HG03521 (cell line): ENCODE measurements at regions not wholly inside any gene's neighbourhood (a gene's known extent, or its start where the extent isn't known, plus 50 kb on each side); places are given as distances from the start of the nearest gene placed in this dataset.

Experiments
- ATAC-seq: cut with Tn5 transposase; IDR thresholded peaks from one replicate; pipeline ENCODE4 v1.9.1; 2021; ENCODE audit warnings: mild to moderate bottlenecking, moderate library complexity; ENCODE audit not compliant: unreplicated experiment

DNA sequence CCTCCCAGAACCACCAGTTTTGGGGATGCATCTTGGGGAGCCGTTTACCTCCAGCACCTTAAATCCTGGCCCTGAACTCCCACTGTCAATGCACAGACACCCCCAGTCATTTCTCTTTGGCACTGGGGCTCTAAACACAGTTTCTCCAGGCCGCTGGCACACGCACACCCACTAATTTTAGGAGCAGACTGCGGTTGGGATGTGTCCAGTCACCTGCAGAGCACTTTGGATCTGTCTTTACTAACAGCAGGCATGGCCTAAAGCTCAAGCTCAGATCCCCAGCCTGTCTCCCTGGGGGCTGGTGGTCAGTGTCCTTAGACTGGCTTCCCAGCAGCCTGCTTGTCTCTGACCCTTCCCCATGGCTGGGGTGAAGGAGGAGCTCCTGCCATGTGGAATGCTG, 49.9 kb downstream of the SYNE3 start:
- no peak for ATAC-seq

DNA sequence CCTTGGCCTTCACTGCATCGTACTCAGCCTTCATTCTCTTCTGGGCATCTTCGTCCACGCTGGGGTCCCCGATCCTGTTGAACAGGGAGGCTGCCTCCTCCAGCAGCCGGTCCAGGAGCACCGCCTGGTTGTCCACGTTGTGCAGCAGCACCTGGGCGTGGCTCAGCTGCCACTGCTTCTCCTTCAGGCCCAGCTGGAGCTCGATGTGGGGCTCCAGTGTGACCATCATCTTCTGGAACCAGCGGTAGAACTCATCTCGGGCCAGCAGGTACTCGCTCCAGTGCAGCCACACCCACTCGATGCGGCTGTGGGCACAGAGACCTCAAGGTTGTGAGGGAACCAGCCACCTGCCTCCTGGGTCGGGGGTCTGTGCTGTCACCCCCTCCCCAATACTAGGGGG, 50.5 kb downstream of the SYNE3 start:
- no peak for ATAC-seq

DNA sequence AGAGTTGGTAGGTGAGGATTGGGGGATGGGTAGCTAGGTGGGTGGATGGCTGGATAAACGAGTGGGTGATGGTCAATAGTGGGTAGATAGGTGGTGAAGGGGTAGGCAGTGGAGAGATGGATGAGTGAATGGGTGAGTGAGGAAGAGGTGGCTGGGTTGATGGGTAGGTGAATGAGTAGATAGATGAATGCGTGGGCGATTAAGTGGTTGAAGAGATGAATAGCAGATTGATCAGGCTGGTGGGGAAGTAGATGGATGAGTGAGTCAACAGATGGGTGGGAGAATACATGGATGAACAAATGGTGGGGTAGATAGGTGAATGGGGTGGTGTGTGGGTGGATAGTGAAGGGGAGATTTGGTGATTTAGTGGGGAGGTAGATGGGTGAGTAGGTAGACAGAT, 51.1 kb downstream of the SYNE3 start:
- no peak for ATAC-seq

DNA sequence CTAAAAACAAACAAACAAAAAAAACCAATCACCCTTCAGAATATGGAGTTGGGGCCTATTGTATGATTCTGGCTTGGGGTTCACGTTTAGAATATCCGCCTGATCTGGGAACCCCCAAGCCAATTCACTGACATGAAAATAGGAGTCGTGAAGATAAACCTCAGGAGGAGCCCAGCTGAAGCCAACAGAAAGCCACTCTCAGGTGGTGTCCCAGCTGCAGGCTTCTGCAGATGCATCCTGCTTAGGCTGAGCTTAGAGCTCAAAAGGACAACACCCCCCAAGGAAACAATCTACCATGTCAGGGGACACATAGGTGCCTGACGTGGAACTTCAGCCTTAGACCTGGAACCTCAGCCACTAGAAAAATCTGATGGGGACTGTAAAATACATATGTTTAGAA, 51.9 kb downstream of the SYNE3 start:
- no peak for ATAC-seq

DNA sequence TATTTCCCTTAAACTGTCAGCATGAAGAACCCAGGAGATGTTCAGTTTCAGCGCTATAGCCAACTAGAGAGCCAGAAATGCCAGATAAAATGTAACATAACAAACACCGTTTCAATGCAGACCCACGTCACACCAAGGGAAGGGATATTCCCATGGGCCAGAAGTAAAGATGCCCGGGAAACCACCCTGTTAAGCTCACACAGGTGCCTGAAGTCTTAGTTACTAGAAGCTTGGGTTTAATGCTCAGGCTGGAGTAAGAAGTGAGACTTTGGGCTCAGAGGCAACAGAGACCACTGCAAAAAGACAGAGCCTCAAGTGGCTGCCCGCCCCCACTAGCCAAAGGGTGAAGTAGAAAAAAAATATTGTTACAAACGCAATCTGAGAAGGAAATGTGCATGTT, 52.3 kb downstream of the SYNE3 start:
- no peak for ATAC-seq

DNA sequence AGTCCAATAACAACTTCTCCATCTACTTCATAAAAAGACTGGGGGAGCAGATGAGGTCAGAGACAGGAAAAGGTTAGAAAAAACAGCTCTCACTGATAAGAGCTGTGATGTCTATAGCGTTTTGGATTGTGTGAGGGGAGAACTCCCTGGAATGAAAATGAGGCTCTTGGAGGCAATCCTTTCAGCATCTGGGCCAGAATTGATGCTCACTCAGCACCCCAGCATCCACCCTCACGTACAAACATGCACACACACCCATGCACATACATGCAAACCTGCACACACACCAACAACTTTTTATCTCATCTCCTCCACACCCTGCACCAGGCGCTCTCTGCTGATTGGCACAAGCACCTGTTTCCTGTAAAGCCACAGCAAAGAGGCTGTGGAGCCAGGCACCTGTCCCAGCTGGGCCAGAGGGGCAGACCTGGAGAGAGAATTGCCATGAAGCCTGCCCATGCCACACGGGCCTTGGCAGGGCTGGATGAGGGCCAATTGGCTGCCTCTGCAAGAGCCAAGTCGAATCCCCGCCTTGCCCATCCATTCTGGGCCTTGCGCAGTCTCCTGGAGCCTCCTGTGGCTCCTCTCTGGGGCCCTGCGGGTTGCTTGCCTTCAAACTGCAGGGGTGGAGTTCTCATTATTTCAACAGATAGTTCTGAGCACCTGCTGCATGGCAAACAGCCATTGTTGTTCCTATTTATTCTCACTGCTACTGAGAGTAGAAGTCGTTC, 53.1 kb downstream of the SYNE3 start:
- no peak for ATAC-seq

DNA sequence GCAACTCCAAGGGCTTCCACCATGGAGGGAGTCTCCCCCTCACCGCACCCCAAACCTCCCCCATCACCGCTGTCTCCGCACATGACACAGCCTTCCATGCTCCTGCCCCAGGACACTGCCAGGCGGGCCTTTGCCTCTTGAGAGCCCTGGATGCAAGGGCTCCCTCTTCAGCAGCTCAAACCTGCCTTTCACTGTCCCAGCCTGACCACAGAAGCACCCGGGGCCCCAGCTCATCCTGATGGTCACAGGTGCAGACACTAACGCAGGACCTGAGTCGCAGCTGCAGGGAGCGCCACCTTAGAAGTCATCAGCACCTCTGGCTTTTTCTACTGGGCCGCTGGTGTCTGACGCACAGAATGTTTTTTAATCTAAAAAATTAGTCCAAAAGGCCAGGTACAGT, 54.0 kb downstream of the SYNE3 start:
- ATAC-seq, result no peak

DNA sequence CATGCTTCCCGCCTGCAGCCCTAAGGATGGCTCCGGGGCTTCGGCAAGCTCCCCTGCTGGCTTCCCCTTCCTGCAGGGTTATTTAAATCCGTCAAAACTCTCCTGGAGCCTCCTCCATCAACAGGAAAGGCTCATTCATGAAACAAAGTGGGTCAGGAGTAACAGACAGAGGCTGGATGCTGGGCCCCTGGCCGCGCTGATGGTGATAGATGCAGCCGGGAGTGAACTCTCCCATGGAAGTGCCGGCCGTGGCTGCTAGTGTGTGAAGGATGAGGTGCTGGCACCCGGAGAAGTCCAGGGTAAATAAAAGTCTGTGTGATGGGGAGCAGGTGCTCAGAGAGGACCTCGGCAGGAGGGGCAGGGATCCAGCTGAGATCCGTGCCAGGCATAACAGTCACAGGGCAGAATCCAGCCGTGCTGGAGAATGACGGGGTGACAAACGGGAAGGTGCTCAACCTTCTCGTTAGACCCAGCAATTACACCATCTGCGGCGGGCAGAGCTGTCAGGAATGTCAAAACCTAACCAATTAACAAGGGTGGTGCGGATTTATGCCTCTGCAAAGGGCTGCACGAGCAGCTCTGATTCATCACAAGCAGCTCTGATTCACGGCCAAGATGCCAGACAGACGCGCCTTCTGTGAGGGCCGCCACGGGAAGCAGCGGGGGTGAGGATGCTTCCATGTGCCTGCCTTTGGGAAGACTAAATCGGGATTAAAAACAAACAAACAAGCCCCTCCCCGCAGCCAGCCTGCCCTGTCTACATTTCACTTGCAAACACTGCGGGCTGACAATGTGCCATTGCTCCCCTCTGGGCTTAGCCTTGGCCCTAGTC, 55.6 kb downstream of the SYNE3 start:
- no peak for ATAC-seq

DNA sequence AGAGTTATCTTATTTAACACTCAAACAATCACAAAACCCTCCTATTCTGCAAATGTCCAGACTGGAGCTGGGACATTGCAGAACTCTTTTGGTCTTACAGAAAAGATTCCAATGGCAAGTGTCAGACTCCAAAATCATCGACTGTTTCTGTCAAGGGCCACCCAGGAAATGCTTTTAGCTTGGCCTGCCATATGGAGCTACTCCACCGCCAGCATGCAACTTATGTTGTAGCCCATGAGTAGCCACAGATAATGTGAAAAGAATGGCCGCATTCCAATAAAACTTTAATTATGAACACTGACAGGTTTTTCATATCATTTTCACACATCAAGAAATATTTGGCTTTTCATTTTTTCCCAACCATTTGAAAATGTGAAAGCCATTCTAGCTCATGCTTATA, 57.5 kb downstream of the SYNE3 start:
- no peak for ATAC-seq

DNA sequence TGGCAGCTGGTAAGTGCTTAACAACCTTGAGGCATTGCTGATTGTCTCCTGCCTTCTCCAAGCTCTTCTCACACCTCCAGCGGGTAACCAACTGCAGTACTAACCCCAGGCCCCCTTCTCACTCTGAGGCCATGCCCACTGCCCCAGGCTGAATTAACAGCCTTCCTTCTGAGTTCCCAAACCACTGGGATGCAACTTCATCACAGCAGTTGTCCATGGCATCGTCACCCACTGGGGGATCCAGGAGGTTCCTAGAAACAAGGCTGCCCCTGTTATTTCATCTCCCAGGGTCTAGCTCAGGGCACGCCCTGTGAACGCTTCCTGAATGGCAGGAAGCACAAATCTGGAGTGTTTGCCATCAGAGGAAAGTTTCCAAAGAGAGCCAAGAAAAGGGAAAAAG, 58.0 kb downstream of the SYNE3 start:
- no peak for ATAC-seq

DNA sequence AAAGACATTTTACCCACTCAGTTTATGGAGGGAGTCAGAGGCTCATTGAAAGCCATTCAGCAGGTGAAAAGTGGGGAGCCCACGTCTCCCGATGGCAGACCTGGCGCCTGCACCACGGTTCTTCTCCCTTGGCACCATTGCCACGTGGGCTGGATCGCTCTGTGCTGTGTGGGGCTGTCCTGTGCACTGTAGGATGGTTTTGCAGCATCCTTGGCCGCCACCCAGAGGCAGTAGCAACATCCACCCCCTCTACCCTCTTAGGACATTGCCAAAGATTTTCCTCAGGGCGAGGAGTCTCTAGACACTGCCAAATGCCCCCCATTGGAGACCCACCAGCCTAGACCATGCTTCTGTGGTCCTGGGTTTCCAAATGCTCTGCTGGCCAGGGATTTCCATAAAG, 60.2 kb downstream of the SYNE3 start:
- no peak for ATAC-seq

DNA sequence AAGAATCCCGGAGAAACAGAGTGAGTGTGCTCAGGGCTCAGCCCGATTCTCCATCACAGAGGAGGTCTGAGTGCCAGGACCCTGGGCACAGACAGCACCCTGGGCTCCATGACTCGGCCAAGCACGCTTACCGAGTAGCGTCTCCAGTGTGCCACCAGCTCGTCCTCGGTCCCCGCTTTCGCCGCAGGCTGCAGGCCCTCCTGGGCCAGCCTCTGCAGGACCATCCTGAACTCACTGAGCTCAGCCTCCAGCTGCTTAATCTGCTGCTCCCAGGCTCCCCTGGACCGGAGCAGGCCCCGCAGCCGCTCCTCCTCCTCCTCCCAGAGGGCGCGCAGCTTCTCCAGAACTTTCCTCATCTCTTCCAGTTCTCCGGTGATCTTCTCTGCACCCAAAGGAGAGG, 61.2 kb downstream of the SYNE3 start:
- no peak for ATAC-seq

DNA sequence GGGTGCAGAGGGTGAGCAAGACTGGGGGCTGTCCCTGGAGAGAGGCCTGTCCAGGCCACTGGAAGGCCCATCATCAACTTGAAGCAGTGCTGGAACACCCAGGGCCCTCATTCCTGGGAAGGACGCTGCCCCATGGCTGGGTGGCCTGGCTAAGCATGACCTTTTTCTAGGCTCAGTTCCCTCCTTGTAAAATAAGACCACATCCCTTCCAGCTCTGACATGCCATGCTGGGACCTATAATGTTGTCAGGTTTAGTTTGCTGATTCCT, 62.8 kb downstream of the SYNE3 start:
- no peak for ATAC-seq

DNA sequence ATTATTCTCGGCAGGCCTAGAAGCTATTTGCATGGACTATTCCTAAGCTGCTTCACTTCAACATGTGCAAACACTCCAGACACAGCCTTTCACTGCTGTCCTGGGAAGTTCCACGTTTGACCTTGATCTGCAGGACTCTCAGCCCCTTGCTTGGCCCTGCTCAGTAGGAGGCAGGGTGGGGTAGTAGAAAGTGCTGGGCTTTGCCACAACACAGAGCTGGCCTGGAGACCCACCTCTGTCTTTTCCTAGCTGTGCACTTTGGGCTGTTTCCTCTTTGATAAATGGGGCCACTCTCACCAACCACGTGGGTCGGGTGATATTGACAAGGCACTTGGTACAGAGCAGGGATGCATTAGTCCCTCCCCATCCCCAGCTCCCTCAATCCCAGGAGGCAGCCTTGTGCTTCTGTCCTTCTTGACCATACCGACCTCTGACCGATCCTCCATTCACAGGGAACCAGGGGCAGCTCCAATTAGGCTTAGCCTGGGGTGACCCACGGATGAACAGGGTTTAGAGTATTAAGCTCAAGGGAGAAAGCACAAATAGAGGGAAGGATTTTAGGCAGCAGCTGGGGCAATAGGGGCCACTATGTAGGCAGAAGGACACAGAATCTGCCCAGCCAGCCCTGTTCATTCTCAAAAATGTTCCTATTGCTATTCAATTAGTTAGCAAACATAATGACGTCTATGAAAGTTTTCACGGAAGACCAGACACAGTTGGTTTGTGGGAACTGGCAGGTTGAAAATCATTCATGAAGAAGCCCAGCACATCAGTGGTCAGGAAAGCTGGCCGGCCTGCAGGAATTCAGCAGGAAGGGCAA, 63.3 kb downstream of the SYNE3 start:
- no peak for ATAC-seq

DNA sequence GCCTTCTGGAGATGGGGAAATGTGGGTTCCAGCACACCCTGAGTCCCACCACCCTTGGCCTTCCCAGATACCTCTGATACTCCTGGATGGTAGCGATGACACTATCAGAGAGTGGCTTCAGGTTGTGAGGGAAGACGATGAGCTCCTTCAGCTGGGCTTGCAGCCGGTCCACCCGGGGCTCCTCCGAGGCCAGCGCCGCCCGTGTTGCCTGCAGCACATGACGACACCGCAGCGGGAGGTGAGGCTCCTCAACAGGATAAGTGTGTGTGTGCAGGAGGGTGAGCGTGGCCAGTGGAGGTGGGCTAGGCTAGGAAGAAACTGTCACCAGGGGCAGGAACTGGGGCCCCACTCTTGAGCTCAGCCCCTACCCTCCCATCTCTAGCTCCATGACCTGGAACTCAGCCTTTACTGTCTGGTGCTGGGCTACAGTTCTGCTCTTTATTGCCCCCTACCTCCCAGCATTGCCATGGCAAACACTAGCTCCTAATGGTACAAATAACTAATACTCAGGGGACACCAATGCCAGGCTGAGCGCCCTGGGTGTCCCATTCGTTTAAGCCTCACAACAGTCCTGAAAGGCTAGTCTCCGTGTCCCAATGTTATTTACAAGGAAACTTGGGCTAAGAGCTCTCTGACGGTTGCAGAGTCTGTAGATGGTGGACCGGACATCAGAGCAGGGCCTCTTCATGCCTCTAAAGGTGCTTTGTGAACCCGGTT, 64.1 kb downstream of the SYNE3 start:
- ATAC-seq, result no peak

DNA sequence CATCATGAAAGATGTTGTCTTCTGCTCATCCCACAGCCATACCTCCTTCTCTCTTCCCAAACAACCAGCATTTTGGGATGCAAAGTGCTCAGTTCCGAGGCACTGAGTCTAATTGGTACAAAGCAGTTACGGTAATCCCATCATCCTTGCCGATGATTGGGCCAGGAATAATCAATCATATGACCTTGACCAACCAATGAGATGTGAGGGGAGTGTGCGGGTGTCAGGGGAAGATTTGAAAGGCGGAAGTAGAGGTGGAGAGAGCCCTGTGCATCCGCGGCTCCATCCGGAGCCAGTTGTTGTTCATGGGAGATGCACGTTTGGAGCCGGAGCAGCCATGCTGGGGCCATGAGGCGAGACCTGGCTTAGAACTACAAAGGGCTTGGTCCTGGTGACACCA, 67.3 kb downstream of the SYNE3 start:
- ATAC-seq, result no peak

DNA sequence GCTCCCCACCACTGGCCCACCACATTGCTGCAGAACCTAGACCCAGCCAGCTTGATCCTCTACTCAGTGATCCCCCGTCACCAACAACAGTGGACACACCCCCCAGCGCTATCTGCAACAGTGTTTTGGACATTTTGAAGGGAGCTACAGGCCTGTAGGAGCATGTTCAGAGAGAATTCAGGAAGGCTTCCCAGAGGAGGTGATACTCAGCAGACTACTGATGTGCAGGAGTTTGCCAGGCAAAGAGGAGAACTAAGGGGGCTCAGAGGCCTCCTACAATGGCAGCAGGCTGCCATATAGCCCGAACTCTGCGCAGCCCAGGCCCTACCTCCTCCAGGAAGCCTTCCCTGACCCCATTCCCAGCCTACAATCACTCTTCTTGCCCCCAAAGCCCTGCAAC, 70.0 kb downstream of the SYNE3 start:
- ATAC-seq, result no peak

DNA sequence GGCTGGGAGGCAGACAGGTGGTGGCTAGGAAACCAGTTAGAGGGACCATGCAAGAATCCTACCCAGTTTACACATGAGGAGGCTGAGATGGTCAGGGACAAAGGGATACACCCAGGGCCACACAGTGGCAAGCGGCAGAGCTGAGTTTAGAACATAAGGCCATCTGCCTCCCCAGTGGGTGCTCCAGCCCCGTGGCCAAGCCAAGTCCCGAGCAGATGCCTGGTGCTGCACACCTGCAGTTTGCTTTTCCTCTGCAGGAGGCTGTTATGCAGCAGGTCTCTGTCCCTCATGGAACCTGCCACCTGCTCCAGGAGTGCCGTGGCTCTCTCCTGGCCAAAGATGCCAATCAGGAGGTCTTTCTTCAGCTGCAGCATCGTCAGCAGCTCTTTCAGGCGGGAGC, 70.8 kb downstream of the SYNE3 start:
- ATAC-seq, result no peak

DNA sequence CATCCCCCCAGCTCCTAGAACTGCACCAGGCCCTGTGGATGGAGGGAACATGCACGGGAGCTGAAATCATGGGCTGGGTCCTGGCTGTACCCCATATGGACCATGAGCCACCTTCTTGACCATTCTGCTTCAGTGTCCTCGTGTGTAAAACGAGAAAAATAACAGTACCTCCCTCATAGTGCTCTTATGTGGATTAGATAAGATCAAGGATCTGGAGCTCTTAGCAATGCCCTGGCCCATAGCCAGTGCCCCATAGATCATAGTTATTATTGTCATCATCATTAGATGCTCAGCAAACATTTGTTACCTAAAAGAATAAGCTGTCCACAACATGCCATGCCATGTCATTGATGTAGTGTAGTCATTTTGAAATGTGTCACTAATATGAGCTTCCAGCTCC, 71.3 kb downstream of the SYNE3 start:
- no peak for ATAC-seq

DNA sequence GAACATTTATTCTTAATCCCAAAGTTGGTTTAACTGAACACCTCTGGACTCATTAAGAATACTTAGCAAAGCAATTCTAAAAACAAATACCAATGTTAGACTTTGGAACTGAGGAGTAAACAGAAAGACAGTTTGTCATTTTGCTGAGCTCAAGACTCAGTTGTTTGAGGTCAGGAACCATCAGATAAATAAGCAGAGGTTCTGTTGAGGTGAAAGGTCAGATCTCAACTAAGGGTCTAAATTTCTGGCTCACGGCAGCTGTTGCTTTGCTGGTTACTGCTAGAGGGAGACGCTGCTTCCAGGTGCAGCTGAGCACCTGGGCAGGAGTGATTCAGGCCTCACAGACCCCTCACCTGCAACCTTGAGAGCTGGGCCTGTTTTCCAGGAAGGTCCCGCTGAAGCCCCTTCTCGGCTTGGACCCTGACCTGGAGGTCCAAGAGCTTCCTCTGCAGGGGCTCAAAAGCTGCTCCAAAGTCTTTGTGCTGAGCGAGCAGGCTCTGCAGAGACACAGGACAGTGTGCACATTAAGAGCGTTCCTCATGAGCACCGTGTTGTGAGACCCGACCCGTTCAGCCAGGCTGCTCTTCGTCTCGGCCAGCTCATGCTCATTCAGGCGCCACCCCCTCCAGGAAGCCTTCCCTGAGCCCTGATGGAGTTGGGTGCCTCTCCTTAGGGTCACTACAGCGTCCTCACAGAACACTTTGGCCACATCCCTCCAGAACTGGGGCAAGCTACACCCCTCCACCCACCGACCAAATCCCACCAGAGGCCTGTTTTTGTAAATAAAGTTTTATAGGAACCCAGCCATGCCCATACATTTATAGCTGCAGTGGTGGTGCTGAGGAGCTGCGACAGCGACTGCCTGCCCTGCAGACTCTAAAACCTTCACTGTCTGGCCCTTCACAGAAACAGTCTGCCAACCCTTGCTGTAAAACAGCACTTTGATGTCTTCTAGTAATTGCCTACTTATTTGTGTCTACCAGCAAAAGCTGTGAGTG, 72.0 kb downstream of the SYNE3 start:
- no peak for ATAC-seq
